Testis (tissue), 2 donors: ENCODE measurements at regions not wholly inside any gene's neighbourhood (a gene's known extent, or its start where the extent isn't known, plus 50 kb on each side); places are given as distances from the start of the nearest gene placed in this dataset.

Source experiments
- DNase-seq: peaks from one replicate; pipeline ENCODE4 v3.0.0-alpha.2; 2019
- H3K27ac ChIP-seq, 2 donors: fragments of 200-600 bp; sonication (generic); one replicate each; pipeline ENCODE4 v1.5.1; 2019
- H3K27me3 ChIP-seq: fragments of 200-600 bp; sonication (generic); one replicate; pipeline ENCODE4 v1.5.1; 2019
- H3K36me3 ChIP-seq: fragments of 200-600 bp; sonication (generic); one replicate; pipeline ENCODE4 v1.5.1; 2017; ENCODE audit warnings: low read depth; ENCODE audit errors: missing control alignments
- H3K4me1 ChIP-seq: fragments of 200-600 bp; sonication (generic); one replicate; pipeline ENCODE4 v1.5.1; 2019
- H3K4me3 ChIP-seq, 2 donors: fragments of 200-600 bp; sonication (generic); one replicate each; pipeline ENCODE4 v1.5.1; 2017 to 2019
- H3K9me3 ChIP-seq: fragments of 200-600 bp; sonication (generic); one replicate; pipeline ENCODE4 v1.5.1; 2017
- CTCF ChIP-seq, 3 experiments: fragments of 450-650 bp in 2 of 3; fragments of 200-600 bp in 1 of 3; sonication (generic) in 1 of 3; IDR thresholded peaks; one replicate each; pipeline ENCODE4 v1.5.1; 2016 to 2019; ENCODE audit warnings: antibody characterized with exemption in 3 of 3, mild to moderate bottlenecking in 2 of 3, moderate library complexity in 1 of 3
- POLR2A ChIP-seq: fragments of 450-650 bp; IDR thresholded peaks from one replicate; pipeline ENCODE4 v1.6.1; 2017; ENCODE audit warnings: antibody characterized with exemption, mild to moderate bottlenecking, moderate library complexity
- WGBS, 2 donors: methylation state at CpG; one replicate each; pipeline ENCODE4 v1.1.5; 2018; 5-methylcytosine and 5-hydroxymethylcytosine counted together
- intact Hi-C: fragments of 100-400 bp; cut with DNase I; formaldehyde crosslinking; loops from one replicate; pipeline ENCODE4 v1.15.1; 2023; ENCODE audit warnings: low total_unique reads

- intact Hi-C loops, result no loop called here
- Histone ChIP-seq H3K4me1 (peaks cover 48% of the 10 kb centered on the region), H3K27ac (peak overlapping the region in 1 of 2 donors; percentile 82), H3K9me3 (no peaks in the 10 kb centered on the region), H3K36me3 (no peaks in the 10 kb centered on the region), H3K27me3 (no peaks in the 10 kb centered on the region), H3K4me3 (no peak overlapping the region)
- no peak for TF ChIP-seq CTCF (IDR thresholded peaks at IDR 0.05)
- DNase-seq, result peak; percentile 80
- 59 to 63% methylated on average over 11 to 15 of the region's 15 CpGs for WGBS, 2 donors
Observed at GRCh38 chr17:77394540-77395295, 253.9 kb downstream of the SEC14L1 start.

- no peak for DNase-seq
- H3K4me1 ChIP-seq, result peaks cover 51% of the 10 kb centered on the region
- no peaks in the 10 kb centered on the region for H3K9me3 ChIP-seq
- intact Hi-C loops, result no loop called here
- H3K36me3 ChIP-seq, result no peaks in the 10 kb centered on the region
- 80 to 82% methylated on average over 14 of the region's 14 CpGs for WGBS, 2 donors
- no peak overlapping the region for H3K4me3 ChIP-seq
- TF ChIP-seq POLR2A (no peak), CTCF (IDR thresholded peaks at IDR 0.05) (no peak)
- no peaks in the 10 kb centered on the region for H3K27me3 ChIP-seq
- no peak overlapping the region for H3K27ac ChIP-seq
Observed at GRCh38 chr17:77395501-77396048, 254.8 kb downstream of the SEC14L1 start.

GRCh38 chr17:77396610-77397009, 255.8 kb downstream of the SEC14L1 start:
- H3K4me3 ChIP-seq, result no peak overlapping the region
- H3K36me3 ChIP-seq, result no peaks in the 10 kb centered on the region
- no peaks in the 10 kb centered on the region for H3K27me3 ChIP-seq
- H3K9me3 ChIP-seq, result no peaks in the 10 kb centered on the region
- H3K27ac ChIP-seq, result no peak overlapping the region
- peaks cover 41% of the 10 kb centered on the region for H3K4me1 ChIP-seq
- no peak for TF ChIP-seq POLR2A
- no peak for TF ChIP-seq CTCF (IDR thresholded peaks at IDR 0.05)
- whole genome bisulfite sequencing, 2 donors, result 87 to 94% methylated on average over 8 to 9 of the region's 9 CpGs
- intact Hi-C loops, result no loop called here
- no peak for DNase-seq

GRCh38 chr17:77398274-77398673, 257.5 kb downstream of the SEC14L1 start:
- H3K9me3 ChIP-seq, result no peaks in the 10 kb centered on the region
- H3K4me3 ChIP-seq, result no peak overlapping the region
- H3K27me3 ChIP-seq, result no peaks in the 10 kb centered on the region
- intact Hi-C loops, result no loop called here
- 85 to 88% methylated on average over 10 to 11 of the region's 11 CpGs for WGBS, 2 donors
- no peaks in the 10 kb centered on the region for H3K36me3 ChIP-seq
- no peak for TF ChIP-seq CTCF (IDR thresholded peaks at IDR 0.05)
- no peak overlapping the region for H3K27ac ChIP-seq
- peaks cover 24% of the 10 kb centered on the region for H3K4me1 ChIP-seq
- no peak for DNase-seq
